H9 (cell line): ENCODE measurements at regions not wholly inside any gene's neighbourhood (a gene's known extent, or its start where the extent isn't known, plus 50 kb on each side); places are given as distances from the start of the nearest gene placed in this dataset.

Experiments
- DNase-seq: peaks from one replicate; pipeline ENCODE4 v3.0.0-alpha.2; 2017
- H2AFZ ChIP-seq: one replicate; pipeline ENCODE4 v1.6.1; 2013; ENCODE audit warnings: mild to moderate bottlenecking, low read length, control low read depth, moderate library complexity
- H2AK5ac ChIP-seq: 2 replicates; pipeline ENCODE4 v1.6.1; 2013; ENCODE audit warnings: low read length, control low read depth, mixed read lengths; ENCODE audit not compliant: insufficient read length
- H2BK120ac ChIP-seq: one replicate; pipeline ENCODE4 v1.6.1; 2013; ENCODE audit warnings: low read depth, mild to moderate bottlenecking, low read length, control low read depth, inconsistent platforms; ENCODE audit not compliant: poor library complexity, severe bottlenecking
- H2BK12ac ChIP-seq: 2 replicates; pipeline ENCODE4 v1.6.1; 2013; ENCODE audit warnings: low read length, control low read depth, mixed read lengths, low read depth; ENCODE audit not compliant: insufficient read length
- H2BK15ac ChIP-seq: 2 replicates; pipeline ENCODE4 v1.6.1; 2013; ENCODE audit warnings: low read depth, low read length, control low read depth
- H2BK20ac ChIP-seq: one replicate; pipeline ENCODE4 v1.6.1; 2013; ENCODE audit warnings: low read depth, mild to moderate bottlenecking, low read length, control low read depth, inconsistent platforms; ENCODE audit not compliant: poor library complexity, severe bottlenecking
- H2BK5ac ChIP-seq: 2 replicates; pipeline ENCODE4 v1.6.1; 2013; ENCODE audit warnings: low read length, control low read depth, mixed read lengths; ENCODE audit not compliant: insufficient read length
- H3K14ac ChIP-seq: 2 replicates; pipeline ENCODE4 v1.6.1; 2013; ENCODE audit warnings: low read length, control low read depth; ENCODE audit not compliant: insufficient read depth
- H3K18ac ChIP-seq: 2 replicates; pipeline ENCODE4 v1.6.1; 2013; ENCODE audit warnings: low read depth, mild to moderate bottlenecking, mixed read lengths, low read length, control low read depth; ENCODE audit not compliant: insufficient read length
- H3K23ac ChIP-seq: 2 replicates; pipeline ENCODE4 v1.6.1; 2013; ENCODE audit warnings: low read length, control low read depth, mixed read lengths, low read depth; ENCODE audit not compliant: insufficient read length
- H3K23me2 ChIP-seq: 2 replicates; pipeline ENCODE4 v1.6.1; 2013; ENCODE audit warnings: low read depth, mild to moderate bottlenecking, mixed read lengths, low read length, control low read depth; ENCODE audit not compliant: insufficient read length, poor library complexity, severe bottlenecking
- H3K27ac ChIP-seq: 2 replicates; pipeline ENCODE4 v1.5.1; 2013; ENCODE audit warnings: low read length, control low read depth, mixed read lengths, low read depth; ENCODE audit not compliant: insufficient read length
- H3K27me3 ChIP-seq: 2 replicates; pipeline ENCODE4 v1.6.1; 2013; ENCODE audit warnings: low read length, control low read depth, inconsistent platforms; ENCODE audit not compliant: insufficient read depth
- H3K4ac ChIP-seq: 2 replicates; pipeline ENCODE4 v1.6.1; 2013; ENCODE audit warnings: low read depth, mild to moderate bottlenecking, control low read depth, inconsistent platforms, low read length, moderate library complexity
- H3K4me1 ChIP-seq: 2 replicates; pipeline ENCODE4 v1.6.1; 2013; ENCODE audit warnings: low read length, control low read depth, inconsistent platforms; ENCODE audit not compliant: insufficient read depth
- H3K4me2 ChIP-seq: 2 replicates; pipeline ENCODE4 v1.6.1; 2013; ENCODE audit warnings: low read length, control low read depth, mixed read lengths; ENCODE audit not compliant: insufficient read length, insufficient read depth
- H3K56ac ChIP-seq: 2 replicates; pipeline ENCODE4 v1.6.1; 2013; ENCODE audit warnings: low read depth, mild to moderate bottlenecking, mixed read lengths, low read length, control low read depth; ENCODE audit not compliant: insufficient read length
- H3K79me1 ChIP-seq: 2 replicates; pipeline ENCODE4 v1.6.1; 2013; ENCODE audit warnings: low read depth, mild to moderate bottlenecking, moderate library complexity, low read length, control low read depth, inconsistent platforms; ENCODE audit not compliant: insufficient read depth, poor library complexity, severe bottlenecking
- H3K79me2 ChIP-seq: 2 replicates; pipeline ENCODE4 v1.6.1; 2013; ENCODE audit warnings: low read length, control low read depth, inconsistent platforms; ENCODE audit not compliant: insufficient read depth
- H3K9ac ChIP-seq: 2 replicates; pipeline ENCODE4 v1.6.1; 2013; ENCODE audit warnings: low read length, control low read depth, mixed read lengths; ENCODE audit not compliant: insufficient read length; ENCODE audit errors: extremely low read depth
- H3K9me3 ChIP-seq: one replicate; pipeline ENCODE4 v1.6.1; 2013; ENCODE audit warnings: low read depth, low read length, inconsistent platforms; ENCODE audit not compliant: control insufficient read depth
- H3T11ph ChIP-seq: one replicate; pipeline ENCODE4 v1.6.1; 2013; ENCODE audit warnings: mild to moderate bottlenecking, low read length, control low read depth, inconsistent platforms
- H4K20me1 ChIP-seq: one replicate; pipeline ENCODE4 v1.6.1; 2013; ENCODE audit not compliant: control insufficient read depth, insufficient read length, insufficient read depth
- H4K5ac ChIP-seq: 2 replicates; pipeline ENCODE4 v1.6.1; 2013; ENCODE audit warnings: low read depth, mild to moderate bottlenecking, mixed read lengths, low read length, control low read depth; ENCODE audit not compliant: insufficient read length
- H4K8ac ChIP-seq: replicated peaks from 2 replicates; pipeline ENCODE4 v1.6.1; 2013; ENCODE audit warnings: low read length, control low read depth, mixed read lengths, low read depth; ENCODE audit not compliant: insufficient read length
- H4K91ac ChIP-seq: 2 replicates; pipeline ENCODE4 v1.6.1; 2013; ENCODE audit warnings: low read depth, mild to moderate bottlenecking, moderate library complexity, mixed read lengths, low read length, control low read depth; ENCODE audit not compliant: insufficient read length
- H3K27ac Mint-ChIP-seq, 3 experiments: 2 replicates in 2 of 3; 3 replicates in 1 of 3; pipeline ENCODE4 v1.8.0; 2020 to 2021; ENCODE audit warnings: mixed read lengths in 3 of 3, mild to moderate bottlenecking in 1 of 3, moderate library complexity in 1 of 3
- H3K27me3 Mint-ChIP-seq: 2 replicates; pipeline ENCODE4 v1.8.0; 2021; ENCODE audit warnings: low read depth, mild to moderate bottlenecking, moderate library complexity, mixed read lengths
- H3K36me3 Mint-ChIP-seq, 3 experiments: 2 replicates in 2 of 3; 3 replicates in 1 of 3; pipeline ENCODE4 v1.8.0; 2020 to 2021; ENCODE audit warnings: low read depth in 3 of 3, mixed read lengths in 3 of 3; ENCODE audit not compliant: insufficient read depth in 1 of 3
- H3K4me1 Mint-ChIP-seq, 2 experiments: 2 replicates each; pipeline ENCODE4 v1.8.0; 2020; ENCODE audit warnings: mixed read lengths in 2 of 2
- H3K4me3 Mint-ChIP-seq, 2 experiments: 2 replicates in 1 of 2; 3 replicates in 1 of 2; pipeline ENCODE4 v1.8.0; 2020 to 2021; ENCODE audit warnings: mild to moderate bottlenecking in 2 of 2, mixed read lengths in 2 of 2, moderate library complexity in 1 of 2
- H3K9me3 Mint-ChIP-seq, 2 experiments: 2 replicates in 1 of 2; 3 replicates in 1 of 2; pipeline ENCODE4 v1.8.0; 2020; ENCODE audit warnings: mild to moderate bottlenecking in 2 of 2, mixed read lengths in 2 of 2, moderate library complexity in 1 of 2
- CTCF ChIP-seq: fragments of 200-600 bp; sonication (generic); conservative IDR thresholded peaks from 3 replicates; pipeline ENCODE4 v1.8.0; 2021; ENCODE audit warnings: antibody characterized with exemption, mild to moderate bottlenecking
- WGBS: extraction: QIAGEN DNeasy Blood & Tissue Kit; methylation state at CpG from one replicate; pipeline ENCODE4 v1.1.7; 2013; ENCODE audit warnings: missing lambda C conversion rate, low lambda C conversion rate, mixed read lengths; ENCODE audit not compliant: insufficient read length; ENCODE audit errors: extremely low coverage; 5-methylcytosine and 5-hydroxymethylcytosine counted together

DNA sequence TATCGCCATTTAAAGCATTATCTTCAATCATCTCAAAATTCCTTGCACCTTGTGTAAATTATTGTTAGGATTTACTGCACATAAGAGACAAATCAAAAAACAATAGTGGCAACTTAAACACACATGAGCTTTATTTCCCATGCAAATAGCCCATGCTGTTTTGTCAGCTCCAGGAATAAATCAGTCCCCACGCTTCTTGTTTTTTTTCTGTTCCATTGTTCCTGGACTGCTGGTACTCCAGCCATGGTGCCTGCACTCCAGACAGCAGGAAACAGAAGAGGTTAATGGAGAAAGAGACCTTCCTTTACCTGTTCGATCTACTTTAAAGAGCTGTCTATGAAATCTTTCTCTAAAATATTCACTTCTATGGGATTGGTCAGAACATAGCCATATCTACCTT is 1515.7 kb upstream of the TENM3 start:
- WGBS: no CpG with 5 or more reads among the region's 3 CpGs

More for the DNA sequence above, 1515.7 kb upstream of the TENM3 start:
- no peak overlapping the region for H3K9ac ChIP-seq
- H2BK5ac ChIP-seq: no peak overlapping the region
- H2BK120ac ChIP-seq: no peak overlapping the region
- H3T11ph ChIP-seq: no peak overlapping the region
- no peak overlapping the region for H4K5ac ChIP-seq
- H3K27ac ChIP-seq: no peak overlapping the region
- no peak overlapping the region for H3K56ac ChIP-seq
- H3K14ac ChIP-seq: no peak overlapping the region
- no peaks in the 10 kb centered on the region for H3K79me1 ChIP-seq
- no peak overlapping the region for H4K91ac ChIP-seq
- no peak overlapping the region for H3K4ac ChIP-seq
- H3K4me3 Mint-ChIP-seq: no peak overlapping the region
- H3K4me1 ChIP-seq: no peaks in the 10 kb centered on the region
- TF ChIP-seq CTCF: no peak
- no peak overlapping the region for H3K27ac Mint-ChIP-seq
- no peaks in the 10 kb centered on the region for H3K4me1 Mint-ChIP-seq
- no peaks in the 10 kb centered on the region for H3K79me2 ChIP-seq
- no peak overlapping the region for H2BK20ac ChIP-seq
- H3K18ac ChIP-seq: no peak overlapping the region
- H2AK5ac ChIP-seq: no peak overlapping the region
- no peak overlapping the region for H4K8ac ChIP-seq
- H2BK15ac ChIP-seq: no peak overlapping the region
- H3K23me2 ChIP-seq: no peaks in the 10 kb centered on the region
- no peak overlapping the region for H3K23ac ChIP-seq
- H3K27me3 ChIP-seq: no peaks in the 10 kb centered on the region
- peaks cover 0 to 10% (median 2%) of the 10 kb centered on the region in 3 experiments; a peak in 6 of 7 replicates for H3K36me3 Mint-ChIP-seq
- no peak overlapping the region for H2BK12ac ChIP-seq
- H3K9me3 ChIP-seq: no peaks in the 10 kb centered on the region
- no peaks in the 10 kb centered on the region for H4K20me1 ChIP-seq
- H3K9me3 Mint-ChIP-seq: peaks cover 8% of the 10 kb centered on the region in 2 experiments
- no peak overlapping the region for H3K4me2 ChIP-seq
- no peak for DNase-seq
- H2AFZ ChIP-seq: no peak overlapping the region
- no peaks in the 10 kb centered on the region for H3K27me3 Mint-ChIP-seq
